H1 (cell line): ENCODE measurements at regions not wholly inside any gene's neighbourhood (a gene's known extent, or its start where the extent isn't known, plus 50 kb on each side); places are given as distances from the start of the nearest gene placed in this dataset.

Experiments used
- CTCF ChIA-PET: fragments of 300-600 bp; sonication (Branson Sonifier 250); formaldehyde crosslinking; loops from one replicate; lab custom pipeline; 2021; ENCODE audit not compliant: partially characterized antibody; lab: Charles Lee
- POLR2A ChIA-PET: fragments of 300-600 bp; sonication (Branson Sonifier 250); formaldehyde crosslinking; loops from one replicate; lab custom pipeline; 2021; ENCODE audit warnings: inconsistent platforms; ENCODE audit not compliant: partially characterized antibody; lab: Charles Lee
- DNase-seq, 2 experiments: peaks; one replicate each; pipeline versions ENCODE4 v3.0.0 to v3.0.0-alpha.2; 2010 to 2022; ENCODE audit warnings: low spot score in 2 of 2, low read depth in 1 of 2, mixed read lengths in 1 of 2
- FAIRE-seq: peaks from 2 replicates; lab custom pipeline; 2011; peaks lifted over from hg19 to GRCh38; lab: Jason Lieb, UNC
- H2AFZ ChIP-seq: 2 replicates; pipeline ENCODE4 v1.8.1; 2012; ENCODE audit warnings: low read length, inconsistent platforms
- H2AK5ac ChIP-seq: 2 replicates; pipeline ENCODE4 v1.6.1; 2013; ENCODE audit warnings: low read depth, low read length
- H2BK120ac ChIP-seq: replicated peaks from 2 replicates; pipeline ENCODE3; 2013; ENCODE audit warnings: low read depth, low read length, inconsistent platforms
- H2BK12ac ChIP-seq: 2 replicates; pipeline ENCODE4 v1.6.1; 2013; ENCODE audit warnings: low read depth, low read length
- H2BK15ac ChIP-seq: 2 replicates; pipeline ENCODE4 v1.6.1; 2013; ENCODE audit warnings: low read length
- H2BK20ac ChIP-seq: 2 replicates; pipeline ENCODE4 v1.6.1; 2013; ENCODE audit warnings: low read length
- H2BK5ac ChIP-seq: 2 replicates; pipeline ENCODE4 v1.6.1; 2013; ENCODE audit warnings: low read depth, low read length
- H3K14ac ChIP-seq: 2 replicates; pipeline ENCODE4 v1.6.1; 2013; ENCODE audit warnings: inconsistent platforms; ENCODE audit not compliant: insufficient read length
- H3K18ac ChIP-seq: 2 replicates; pipeline ENCODE4 v1.6.1; 2013; ENCODE audit warnings: low read length; ENCODE audit errors: extremely low read depth
- H3K23ac ChIP-seq: 2 replicates; pipeline ENCODE4 v1.6.1; 2013; ENCODE audit warnings: inconsistent platforms; ENCODE audit not compliant: insufficient read length
- H3K23me2 ChIP-seq: 2 replicates; pipeline ENCODE4 v1.6.1; 2013; ENCODE audit warnings: low read depth, low read length
- H3K27ac ChIP-seq: 2 replicates; pipeline ENCODE4 v1.6.1; 2011; ENCODE audit warnings: low read depth, low read length, inconsistent platforms
- H3K27me3 ChIP-seq, 4 experiments: replicated peaks in 1 of 4; 1 replicate in 1 of 4; 2 replicates in 3 of 4; pipeline versions ENCODE4 v1.6.1 to v1.8.1; 2011 to 2013; ENCODE audit warnings: low read length in 3 of 4, mild to moderate bottlenecking in 3 of 4, inconsistent platforms in 2 of 4, mixed read lengths in 2 of 4, moderate library complexity in 1 of 4; ENCODE audit not compliant: control insufficient read depth in 3 of 4, insufficient read depth in 3 of 4; ENCODE audit errors: extremely low read depth in 1 of 4
- H3K36me3 ChIP-seq, 4 experiments: 2 replicates each; pipeline versions ENCODE4 v1.6.1 to v1.8.1; 2011 to 2013; ENCODE audit warnings: mild to moderate bottlenecking in 4 of 4, low read length in 3 of 4, moderate library complexity in 2 of 4, control low read depth in 1 of 4, inconsistent platforms in 1 of 4; ENCODE audit not compliant: insufficient read depth in 4 of 4, control insufficient read depth in 2 of 4
- H3K4ac ChIP-seq: replicated peaks from 2 replicates; pipeline ENCODE3; 2013; ENCODE audit warnings: low read length, low read depth, mixed read lengths, inconsistent platforms; ENCODE audit not compliant: insufficient read length
- H3K4me1 ChIP-seq, 4 experiments: replicated peaks in 1 of 4; 1 replicate in 1 of 4; 2 replicates in 3 of 4; pipeline versions ENCODE4 v1.6.1 to v1.8.1; 2011 to 2013; ENCODE audit warnings: low read length in 3 of 4, inconsistent platforms in 2 of 4, mixed read lengths in 1 of 4; ENCODE audit not compliant: insufficient read depth in 4 of 4, control insufficient read depth in 3 of 4
- H3K4me2 ChIP-seq, 2 experiments: 2 replicates each; pipeline versions ENCODE4 v1.6.1 to v1.8.1; 2011 to 2013; ENCODE audit warnings: low read depth in 2 of 2, low read length in 2 of 2, control low read depth in 1 of 2, inconsistent platforms in 1 of 2, mild to moderate bottlenecking in 1 of 2; ENCODE audit not compliant: insufficient read depth in 1 of 2
- H3K4me3 ChIP-seq, 4 experiments: fragments of 200-600, 300-600 bp in 1 of 4; sonication (generic), shearing (Covaris generic), sonication (Bioruptor Twin) in 1 of 4; 2 replicates each; pipeline versions ENCODE4 v1.5.1 to v1.8.1; 2011 to 2016; ENCODE audit warnings: low read length in 4 of 4, low read depth in 3 of 4, control low read depth in 2 of 4, inconsistent platforms in 2 of 4, mild to moderate bottlenecking in 2 of 4, mixed read lengths in 1 of 4, moderate library complexity in 1 of 4; ENCODE audit not compliant: insufficient read depth in 2 of 4; ENCODE audit errors: extremely low read depth in 1 of 4
- H3K56ac ChIP-seq: replicated peaks from 2 replicates; pipeline ENCODE3; 2013; ENCODE audit warnings: low read depth, mild to moderate bottlenecking, mixed read lengths, low read length, inconsistent platforms; ENCODE audit not compliant: insufficient read length
- H3K79me1 ChIP-seq: 2 replicates; pipeline ENCODE4 v1.6.1; 2013; ENCODE audit warnings: low read depth, low read length, control low read depth
- H3K79me2 ChIP-seq, 2 experiments: 2 replicates each; pipeline versions ENCODE4 v1.6.1 to v1.8.1; 2012 to 2013; ENCODE audit warnings: low read length in 2 of 2, mild to moderate bottlenecking in 2 of 2, inconsistent platforms in 1 of 2; ENCODE audit not compliant: insufficient read depth in 2 of 2, control insufficient read depth in 1 of 2
- H3K9ac ChIP-seq, 4 experiments: replicated peaks in 1 of 4; 1 replicate in 1 of 4; 2 replicates in 3 of 4; pipeline versions ENCODE4 v1.6.1 to v1.8.1; 2011 to 2013; ENCODE audit warnings: low read depth in 3 of 4, low read length in 3 of 4, control low read depth in 2 of 4, mild to moderate bottlenecking in 2 of 4, moderate library complexity in 2 of 4, inconsistent platforms in 1 of 4; ENCODE audit errors: extremely low read depth in 1 of 4
- H3K9me3 ChIP-seq, 2 experiments: 2 replicates each; pipeline versions ENCODE4 v1.6.1 to v1.8.1; 2012 to 2013; ENCODE audit warnings: mild to moderate bottlenecking in 2 of 2, moderate library complexity in 2 of 2, control low read depth in 1 of 2, inconsistent platforms in 1 of 2, low read depth in 1 of 2, low read length in 1 of 2, mixed read lengths in 1 of 2; ENCODE audit not compliant: insufficient read depth in 2 of 2
- H4K20me1 ChIP-seq, 2 experiments: replicated peaks in 1 of 2; 2 replicates each; pipeline versions ENCODE3 to v1.8.1; 2011 to 2013; ENCODE audit warnings: inconsistent platforms in 2 of 2, low read length in 2 of 2, mild to moderate bottlenecking in 1 of 2; ENCODE audit not compliant: insufficient read depth in 2 of 2, control insufficient read depth in 1 of 2
- H4K5ac ChIP-seq: 2 replicates; pipeline ENCODE4 v1.6.1; 2013; ENCODE audit warnings: low read length, low read depth, mixed read lengths, inconsistent platforms; ENCODE audit not compliant: insufficient read length
- H4K8ac ChIP-seq: 2 replicates; pipeline ENCODE4 v1.8.0; 2013; ENCODE audit warnings: mild to moderate bottlenecking, moderate library complexity, low read length, inconsistent platforms; ENCODE audit not compliant: insufficient read depth; ENCODE audit errors: extremely low read depth
- H4K91ac ChIP-seq: replicated peaks from 2 replicates; pipeline ENCODE3; 2013; ENCODE audit warnings: low read length, mixed read lengths, inconsistent platforms; ENCODE audit not compliant: insufficient read length
- HDAC6 ChIP-seq: IDR thresholded peaks from one replicate; pipeline ENCODE4 v1.7.1; 2012; ENCODE audit warnings: low read depth, mild to moderate bottlenecking, inconsistent platforms, low read length, moderate library complexity
- MAFK ChIP-seq: IDR thresholded peaks from 2 replicates; pipeline ENCODE4 v1.6.1; 2012; ENCODE audit warnings: low read depth, mild to moderate bottlenecking, improper control_type of control experiment, low read length
- WGBS, 2 experiments: shearing (Covaris generic) in 1 of 2; methylation state at CpG; one replicate each; pipeline versions ENCODE4 v1.1.6 to v1.1.7; 2013 to 2015; ENCODE audit warnings: low lambda C conversion rate in 2 of 2, mixed read lengths in 2 of 2, inconsistent platforms in 1 of 2, low coverage in 1 of 2, missing lambda C conversion rate in 1 of 2; ENCODE audit not compliant: insufficient replicate concordance in 2 of 2, insufficient coverage in 1 of 2, insufficient read length in 1 of 2; ENCODE audit errors: extremely low coverage in 1 of 2, missing lambda C conversion rate in 1 of 2; 5-methylcytosine and 5-hydroxymethylcytosine counted together

- POLR2A ChIA-PET, result no interaction called here
- no peaks in the 10 kb centered on the region for H3K4me1 ChIP-seq
- no peak overlapping the region for H3K4me3 ChIP-seq
- peaks cover 2 to 5% of the 10 kb centered on the region in 2 experiments; a peak in 3 of 4 replicates for H3K9me3 ChIP-seq
- H3K14ac ChIP-seq, result no peak overlapping the region
- no peak overlapping the region for H3K56ac ChIP-seq
- no peak overlapping the region for H3K27ac ChIP-seq
- no peaks in the 10 kb centered on the region for H3K27me3 ChIP-seq
- H3K23ac ChIP-seq, result no peak overlapping the region
- FAIRE-seq, result no peak
- 92% methylated on average over 3 of the region's 3 CpGs; no CpG with 5 or more reads in 1 of the 2 experiments for WGBS, 2 experiments
- no peak overlapping the region for H2BK12ac ChIP-seq
- no peak overlapping the region for H2BK120ac ChIP-seq
- H4K5ac ChIP-seq, result no peak overlapping the region
- no peak overlapping the region for H2BK15ac ChIP-seq
- H4K8ac ChIP-seq, result no peak overlapping the region
- H4K91ac ChIP-seq, result no peak overlapping the region
- no peak overlapping the region for H2AK5ac ChIP-seq
- H2BK20ac ChIP-seq, result no peak overlapping the region
- no peaks in the 10 kb centered on the region for H3K79me1 ChIP-seq
- no peak overlapping the region for H2AFZ ChIP-seq
- H3K23me2 ChIP-seq, result no peaks in the 10 kb centered on the region
- DNase-seq, result no peak
- TF ChIP-seq HDAC6, result no peak
- TF ChIP-seq MAFK, result peak; percentile 91
- TF ChIP-seq, all 59 proteins: peak for 1
- H3K79me2 ChIP-seq, result no peaks in the 10 kb centered on the region
- H3K18ac ChIP-seq, result no peak overlapping the region
- H3K36me3 ChIP-seq, result no peaks in the 10 kb centered on the region
- H3K4me2 ChIP-seq, result no peak overlapping the region
- H3K4ac ChIP-seq, result no peak overlapping the region
- CTCF ChIA-PET, result no interaction called here
- H3K9ac ChIP-seq, result no peak overlapping the region
- no peak overlapping the region for H2BK5ac ChIP-seq
- H4K20me1 ChIP-seq, result no peaks in the 10 kb centered on the region
Observed at GRCh38 chr6:140009286-140009685, 634.8 kb upstream of the CITED2 start.
